ENCODE measurements at regions not wholly inside any gene's neighbourhood (a gene's known extent, or its start where the extent isn't known, plus 50 kb on each side); places are given as distances from the start of the nearest gene placed in this dataset.

GRCh38 chr6:168782187-168782751, 341.3 kb downstream of the SMOC2 start:
- no peak for FAIRE-seq
- no peak for DNase-seq
- no peak for TF ChIP-seq CTCF (IDR thresholded peaks at IDR 0.05; ENCODE audit: borderline replicate concordance, extremely low read depth, insufficient read depth)

GRCh38 chr6:168778201-168778600, 337.2 kb downstream of the SMOC2 start:
- intact Hi-C loops (cut with DNase I): no loop called here
- peak in 3 of 5 donors; percentile 12 to 83 (median 25) for DNase-seq
- Histone ChIP-seq H3K27ac (ENCODE audit: low read depth in 2 of 2, low read length in 2 of 2) (no peak overlapping the region), H3K9ac (ENCODE audit: low read length in 3 of 3) (no peak overlapping the region), H3K27me3 (ENCODE audit: control insufficient read depth, insufficient read depth, low read length) (no peaks in the 10 kb centered on the region), H3K4me1 (ENCODE audit: control insufficient read depth in 2 of 3, insufficient read depth in 2 of 3, low read depth in 1 of 3, low read length in 3 of 3) (peaks cover 0 to 2% (median 0%) of the 10 kb centered on the region in 3 donors), H3K4me3 (ENCODE audit: low read length in 3 of 3) (no peak overlapping the region), H3K36me3 (ENCODE audit: control insufficient read depth in 2 of 3, insufficient read depth in 3 of 3, low read length in 3 of 3) (no peaks in the 10 kb centered on the region), H3K9me3 (ENCODE audit: control insufficient read depth in 2 of 3, insufficient read depth in 1 of 3, low read length in 3 of 3) (peaks cover 0 to 16% (median 0%) of the 10 kb centered on the region in 3 donors)
- TF ChIP-seq CTCF (IDR thresholded peaks at IDR 0.05; ENCODE audit: borderline replicate concordance, extremely low read depth, insufficient read depth): no peak
- no peak for FAIRE-seq

More at GRCh38 chr6:168782187-168782751, 341.3 kb downstream of the SMOC2 start:
- Histone ChIP-seq H3K27ac (ENCODE audit: low read depth in 2 of 2, low read length in 2 of 2) (no peak overlapping the region), H3K36me3 (ENCODE audit: control insufficient read depth in 2 of 3, insufficient read depth in 3 of 3, low read length in 3 of 3) (no peaks in the 10 kb centered on the region), H3K9me3 (ENCODE audit: control insufficient read depth in 2 of 3, insufficient read depth in 1 of 3, low read length in 3 of 3) (no peaks in the 10 kb centered on the region), H3K27me3 (ENCODE audit: control insufficient read depth, insufficient read depth, low read length) (no peaks in the 10 kb centered on the region), H3K4me1 (ENCODE audit: control insufficient read depth in 2 of 3, insufficient read depth in 2 of 3, low read depth in 1 of 3, low read length in 3 of 3) (no peaks in the 10 kb centered on the region), H3K4me3 (ENCODE audit: low read length in 3 of 3) (no peak overlapping the region), H3K9ac (ENCODE audit: low read length in 3 of 3) (no peak overlapping the region)
- intact Hi-C loops (cut with DNase I): no loop called here

- H3K4me1 ChIP-seq (ENCODE audit: control insufficient read depth in 2 of 3, insufficient read depth in 2 of 3, low read depth in 1 of 3, low read length in 3 of 3): peaks cover 0 to 2% (median 0%) of the 10 kb centered on the region in 3 donors
- no peaks in the 10 kb centered on the region for H3K36me3 ChIP-seq (ENCODE audit: control insufficient read depth in 2 of 3, insufficient read depth in 3 of 3, low read length in 3 of 3)
- no peak for DNase-seq
- TF ChIP-seq CTCF (IDR thresholded peaks at IDR 0.05; ENCODE audit: borderline replicate concordance, extremely low read depth, insufficient read depth): no peak
- intact Hi-C loops (cut with DNase I): no loop called here
- no peak overlapping the region for H3K9ac ChIP-seq (ENCODE audit: low read length in 3 of 3)
- no peak for FAIRE-seq
- H3K27ac ChIP-seq (ENCODE audit: low read depth in 2 of 2, low read length in 2 of 2): no peak overlapping the region
- peaks cover 0 to 16% (median 0%) of the 10 kb centered on the region in 3 donors for H3K9me3 ChIP-seq (ENCODE audit: control insufficient read depth in 2 of 3, insufficient read depth in 1 of 3, low read length in 3 of 3)
- H3K27me3 ChIP-seq (ENCODE audit: control insufficient read depth, insufficient read depth, low read length): no peaks in the 10 kb centered on the region
- no peak overlapping the region for H3K4me3 ChIP-seq (ENCODE audit: low read length in 3 of 3)
Observed at GRCh38 chr6:168774381-168774780, 333.4 kb downstream of the SMOC2 start.

GRCh38 chr6:168773788-168774187, 332.8 kb downstream of the SMOC2 start:
- Histone ChIP-seq H3K9ac (ENCODE audit: low read length in 3 of 3) (no peak overlapping the region), H3K4me3 (ENCODE audit: low read length in 3 of 3) (no peak overlapping the region), H3K4me1 (ENCODE audit: control insufficient read depth in 2 of 3, insufficient read depth in 2 of 3, low read depth in 1 of 3, low read length in 3 of 3) (peaks cover 0 to 2% (median 0%) of the 10 kb centered on the region in 3 donors), H3K27ac (ENCODE audit: low read depth in 2 of 2, low read length in 2 of 2) (no peak overlapping the region), H3K9me3 (ENCODE audit: control insufficient read depth in 2 of 3, insufficient read depth in 1 of 3, low read length in 3 of 3) (peaks cover 0 to 16% (median 0%) of the 10 kb centered on the region in 3 donors), H3K36me3 (ENCODE audit: control insufficient read depth in 2 of 3, insufficient read depth in 3 of 3, low read length in 3 of 3) (no peaks in the 10 kb centered on the region), H3K27me3 (ENCODE audit: control insufficient read depth, insufficient read depth, low read length) (no peaks in the 10 kb centered on the region)
- intact Hi-C loops (cut with DNase I): no loop called here
- no peak for TF ChIP-seq CTCF (IDR thresholded peaks at IDR 0.05; ENCODE audit: borderline replicate concordance, extremely low read depth, insufficient read depth)
- FAIRE-seq (no peak), DNase-seq (no peak)
